IMR-90 (cell line): ENCODE measurements at regions not wholly inside any gene's neighbourhood (a gene's known extent, or its start where the extent isn't known, plus 50 kb on each side); places are given as distances from the start of the nearest gene placed in this dataset.
A peak's percentile ranks its signal among the peaks of the same experiment; 100 is the strongest.

Experiments used
- ATAC-seq: fragments of 200-7000 bp; cut with Tn5 transposase; 2 replicates; pipeline ENCODE4 v1.9.1; 2020; ENCODE audit warnings: low read depth, mild to moderate bottlenecking, moderate library complexity
- BruUV-seq: library from RNA; stranded (reverse); fragments of 400-500 nt; replicated peaks from 2 replicates; lab custom pipeline; 2021; lab: Mats Ljungman, UMichigan
- CTCF ChIA-PET: fragments of 300-600 bp; formaldehyde crosslinking; extraction: SDS; loops from one replicate; lab custom pipeline; 2021; ENCODE audit warnings: antibody characterized with exemption; lab: Yijun Ruan, JAX
- POLR2A ChIA-PET: fragments of 300-600 bp; sonication (Branson Sonifier 250); formaldehyde crosslinking; loops from one replicate; lab custom pipeline; 2022; ENCODE audit warnings: antibody characterized with exemption; ENCODE audit not compliant: unreplicated experiment; lab: Charles Lee
- DNase-seq: peaks from one replicate; pipeline ENCODE4 v3.0.0; 2013
- H2AFZ ChIP-seq: replicated peaks from 2 replicates; pipeline ENCODE3; 2013; ENCODE audit warnings: low read length, mild to moderate bottlenecking; ENCODE audit not compliant: poor library complexity
- H2AK5ac ChIP-seq: 2 replicates; pipeline ENCODE4 v1.6.1; 2013; ENCODE audit warnings: low read depth, low read length, inconsistent platforms
- H2AK9ac ChIP-seq: replicated peaks from 2 replicates; pipeline ENCODE3; 2013; ENCODE audit warnings: mild to moderate bottlenecking, low read depth, low read length, moderate library complexity; ENCODE audit not compliant: poor library complexity
- H2BK120ac ChIP-seq: 2 replicates; pipeline ENCODE4 v1.6.1; 2013; ENCODE audit warnings: low read depth, low read length, inconsistent platforms
- H2BK15ac ChIP-seq: 3 replicates; pipeline ENCODE4 v1.6.1; 2013; ENCODE audit warnings: low read depth, low read length, inconsistent platforms
- H2BK20ac ChIP-seq: 2 replicates; pipeline ENCODE4 v1.6.1; 2013; ENCODE audit warnings: low read depth, mild to moderate bottlenecking, inconsistent platforms, low read length, moderate library complexity
- H2BK5ac ChIP-seq: 2 replicates; pipeline ENCODE4 v1.6.1; 2013; ENCODE audit warnings: mild to moderate bottlenecking, low read depth, low read length, inconsistent platforms; ENCODE audit not compliant: poor library complexity, severe bottlenecking
- H3K14ac ChIP-seq: replicated peaks from 2 replicates; pipeline ENCODE4 v1.6.1; 2013; ENCODE audit warnings: low read depth, low read length, inconsistent platforms
- H3K18ac ChIP-seq: 2 replicates; pipeline ENCODE4 v1.6.1; 2013; ENCODE audit warnings: low read depth, low read length, control low read depth
- H3K23ac ChIP-seq: 2 replicates; pipeline ENCODE4 v1.6.1; 2013; ENCODE audit warnings: low read depth, low read length, inconsistent platforms
- H3K27ac ChIP-seq: 2 replicates; pipeline ENCODE4 v1.5.1; 2013; ENCODE audit warnings: mild to moderate bottlenecking, control low read depth, low read length; ENCODE audit not compliant: insufficient read depth
- H3K27me3 ChIP-seq: 2 replicates; pipeline ENCODE4 v1.6.1; 2013; ENCODE audit warnings: low read length; ENCODE audit not compliant: control insufficient read depth, insufficient read depth
- H3K36me3 ChIP-seq: 2 replicates; pipeline ENCODE4 v1.6.1; 2013; ENCODE audit warnings: low read length, mixed read lengths; ENCODE audit not compliant: control insufficient read depth, insufficient read depth
- H3K4ac ChIP-seq: 2 replicates; pipeline ENCODE4 v1.6.1; 2013; ENCODE audit warnings: low read depth, low read length, inconsistent platforms
- H3K4me1 ChIP-seq: 2 replicates; pipeline ENCODE4 v1.6.1; 2013; ENCODE audit warnings: low read length, mixed read lengths; ENCODE audit not compliant: control insufficient read depth, insufficient read depth
- H3K4me2 ChIP-seq: 2 replicates; pipeline ENCODE4 v1.6.1; 2013; ENCODE audit warnings: low read depth, mild to moderate bottlenecking, control low read depth, low read length, moderate library complexity
- H3K4me3 ChIP-seq: 2 replicates; pipeline ENCODE4 v1.5.1; 2013; ENCODE audit warnings: low read depth, mild to moderate bottlenecking, control low read depth, low read length, moderate library complexity; ENCODE audit not compliant: insufficient read depth
- H3K56ac ChIP-seq: 2 replicates; pipeline ENCODE4 v1.6.1; 2013; ENCODE audit warnings: low read length, inconsistent platforms; ENCODE audit not compliant: insufficient read depth; ENCODE audit errors: extremely low read depth
- H3K79me1 ChIP-seq, 2 experiments: 2 replicates each; pipeline ENCODE4 v1.6.1; 2013; ENCODE audit warnings: low read length in 2 of 2, inconsistent platforms in 1 of 2, low read depth in 1 of 2
- H3K9ac ChIP-seq: 2 replicates; pipeline ENCODE4 v1.6.1; 2013; ENCODE audit warnings: low read depth, low read length, control low read depth
- H3K9me1 ChIP-seq: 2 replicates; pipeline ENCODE4 v1.6.1; 2013; ENCODE audit warnings: low read length, inconsistent platforms; ENCODE audit not compliant: insufficient read depth
- H3K9me3 ChIP-seq: 2 replicates; pipeline ENCODE4 v1.6.1; 2013; ENCODE audit warnings: low read length; ENCODE audit not compliant: control insufficient read depth, insufficient read depth
- H4K20me1 ChIP-seq: 2 replicates; pipeline ENCODE4 v1.6.1; 2013; ENCODE audit warnings: low read length, inconsistent platforms; ENCODE audit not compliant: insufficient read depth
- H4K5ac ChIP-seq: 2 replicates; pipeline ENCODE4 v1.6.1; 2013; ENCODE audit warnings: mild to moderate bottlenecking, low read depth, low read length, control low read depth
- H4K8ac ChIP-seq, 2 experiments: 2 replicates each; pipeline ENCODE4 v1.6.1; 2013; ENCODE audit warnings: low read depth in 2 of 2, low read length in 2 of 2, control low read depth in 1 of 2, inconsistent platforms in 1 of 2
- H4K91ac ChIP-seq: 2 replicates; pipeline ENCODE4 v1.6.1; 2013; ENCODE audit warnings: low read depth, low read length, inconsistent platforms; ENCODE audit not compliant: insufficient read depth
- BHLHE40 ChIP-seq: fragments of 150-350 bp; IDR thresholded peaks from 2 replicates; pipeline ENCODE4 v1.6.1; 2016; ENCODE audit warnings: mild to moderate bottlenecking, low read depth, low read length
- CEBPB ChIP-seq: IDR thresholded peaks from 2 replicates; pipeline ENCODE4 v1.6.1; 2012; ENCODE audit warnings: low read depth, low read length, improper control_type of control experiment
- CHD1 ChIP-seq: IDR thresholded peaks from 2 replicates; pipeline ENCODE4 v1.6.1; 2012; ENCODE audit warnings: low read depth, low read length, improper control_type of control experiment
- CTCF ChIP-seq: conservative IDR thresholded peaks from 2 replicates; pipeline ENCODE4 v1.5.1; 2012; ENCODE audit warnings: mild to moderate bottlenecking, low read depth, low read length, improper control_type of control experiment
- ELK1 ChIP-seq: fragments of 150-350 bp; IDR thresholded peaks from 2 replicates; pipeline ENCODE4 v1.6.1; 2016; ENCODE audit warnings: low read depth, mild to moderate bottlenecking, low read length, moderate library complexity, borderline replicate concordance
- FOS ChIP-seq: fragments of 150-350 bp; IDR thresholded peaks from 2 replicates; pipeline ENCODE4 v1.6.1; 2016; ENCODE audit warnings: low read depth, low read length
- MAFK ChIP-seq: IDR thresholded peaks from 2 replicates; pipeline ENCODE4 v1.6.1; 2012; ENCODE audit warnings: low read depth, low read length, improper control_type of control experiment
- MAZ ChIP-seq: IDR thresholded peaks from 2 replicates; pipeline ENCODE4 v1.6.1; 2012; ENCODE audit warnings: low read depth, mild to moderate bottlenecking, low read length, improper control_type of control experiment, moderate library complexity, borderline replicate concordance
- MXI1 ChIP-seq: IDR thresholded peaks from 2 replicates; pipeline ENCODE4 v1.6.1; 2012; ENCODE audit warnings: low read depth, mild to moderate bottlenecking, low read length, moderate library complexity, borderline replicate concordance
- NFE2L2 ChIP-seq: fragments of 150-350 bp; IDR thresholded peaks from 2 replicates; pipeline ENCODE4 v1.6.1; 2016; ENCODE audit warnings: low read depth, mild to moderate bottlenecking, low read length
- POLR2A ChIP-seq: IDR thresholded peaks from 2 replicates; pipeline ENCODE4 v1.6.1; 2012; ENCODE audit warnings: mild to moderate bottlenecking, low read depth, low read length
- RAD21 ChIP-seq: IDR thresholded peaks from 2 replicates; pipeline ENCODE4 v1.6.1; 2012; ENCODE audit warnings: low read length, improper control_type of control experiment
- RCOR1 ChIP-seq: IDR thresholded peaks from 2 replicates; pipeline ENCODE4 v1.6.1; 2012; ENCODE audit warnings: mild to moderate bottlenecking, low read length, improper control_type of control experiment; ENCODE audit not compliant: insufficient replicate concordance
- RFX5 ChIP-seq: IDR thresholded peaks from 2 replicates; pipeline ENCODE4 v1.8.0; 2012; ENCODE audit warnings: low read depth, mild to moderate bottlenecking, low read length, moderate library complexity
- SMC3 ChIP-seq: fragments of 150-350 bp; IDR thresholded peaks from 2 replicates; pipeline ENCODE4 v1.6.1; 2016; ENCODE audit warnings: low read depth, mild to moderate bottlenecking, antibody characterized with exemption, low read length, moderate library complexity
- USF2 ChIP-seq: fragments of 150-350 bp; IDR thresholded peaks from 2 replicates; pipeline ENCODE4 v1.6.1; 2017; ENCODE audit warnings: mild to moderate bottlenecking, antibody characterized with exemption, low read length, low read depth
- WGBS, 2 experiments: methylation state at CpG; one replicate each; pipeline versions ENCODE4 v1.1.5 to v1.1.7; 2013; ENCODE audit warnings: missing lambda C conversion rate in 2 of 2; ENCODE audit not compliant: insufficient read length in 1 of 2; ENCODE audit errors: extremely low coverage in 2 of 2; 5-methylcytosine and 5-hydroxymethylcytosine counted together
- dilution Hi-C: fragments of 300-500 bp; cut with HindIII; formaldehyde crosslinking; loops from one replicate; pipeline ENCODE4 v1.14.3; 2018; ENCODE audit warnings: low sequenced_read_pairs; ENCODE audit not compliant: unreplicated experiment
- in situ Hi-C: fragments of 300-500 bp; cut with MboI; formaldehyde crosslinking; loops from 3 replicates; pipeline ENCODE4 v1.14.3; 2019; ENCODE audit warnings: low sequenced_read_pairs, inconsistent platforms, mixed read lengths
- intact Hi-C: fragments of 100-400 bp; cut with micrococcal nuclease; formaldehyde crosslinking; loops from 2 replicates; pipeline ENCODE4 v1.10.0; 2022

- no peak overlapping the region for H4K5ac ChIP-seq
- H3K9me3 ChIP-seq: no peaks in the 10 kb centered on the region
- in situ Hi-C loops (no loop called here), dilution Hi-C loops (no loop called here), intact Hi-C loops (no loop called here)
- no peak overlapping the region for H3K4ac ChIP-seq
- H3K79me1 ChIP-seq: no peaks in the 10 kb centered on the region
- H2BK15ac ChIP-seq: peak overlapping the region; percentile 56; the same call in 1 of the 3 replicates
- ChIA-PET CTCF (no interaction called here), POLR2A (no interaction called here)
- no CpG with 5 or more reads among the region's 3 CpGs for WGBS, 2 experiments
- no peak for ATAC-seq
- no peak for DNase-seq
- no peaks in the 10 kb centered on the region for H3K27me3 ChIP-seq
- no peak overlapping the region for H2BK5ac ChIP-seq
- no peak overlapping the region for H2BK120ac ChIP-seq
- no peak overlapping the region for H3K27ac ChIP-seq
- no TSS peak for BruUV-seq
- peaks cover 5% of the 10 kb centered on the region; the same call in 1 of the 2 replicates for H3K9me1 ChIP-seq
- H3K23ac ChIP-seq: no peak overlapping the region
- no peak overlapping the region for H4K91ac ChIP-seq
- no peak overlapping the region for H4K8ac ChIP-seq
- TF ChIP-seq MAZ: no peak
- no peak for TF ChIP-seq MXI1
- no peak for TF ChIP-seq CHD1
- no peak for TF ChIP-seq SMC3
- no peak for TF ChIP-seq ELK1
- no peak for TF ChIP-seq BHLHE40
- TF ChIP-seq USF2: no peak
- TF ChIP-seq CTCF: no peak
- no peak for TF ChIP-seq MAFK
- no peak for TF ChIP-seq NFE2L2
- no peak for TF ChIP-seq POLR2A
- TF ChIP-seq FOS: no peak
- TF ChIP-seq CEBPB: no peak
- TF ChIP-seq RAD21: no peak
- no peak for TF ChIP-seq RCOR1
- TF ChIP-seq RFX5: no peak
- H4K20me1 ChIP-seq: no peaks in the 10 kb centered on the region
- H3K36me3 ChIP-seq: no peaks in the 10 kb centered on the region
- peaks cover 2% of the 10 kb centered on the region; the same call in 1 of the 2 replicates for H3K4me1 ChIP-seq
- no peak overlapping the region for H3K56ac ChIP-seq
- no peak overlapping the region for H3K4me2 ChIP-seq
- no peak overlapping the region for H2AK5ac ChIP-seq
- no peak overlapping the region for H3K9ac ChIP-seq
- H2AK9ac ChIP-seq: no peak overlapping the region
- H3K4me3 ChIP-seq: no peak overlapping the region
- H2BK20ac ChIP-seq: no peak overlapping the region
- no peak overlapping the region for H2AFZ ChIP-seq
- no peak overlapping the region for H3K14ac ChIP-seq
- no peak overlapping the region for H3K18ac ChIP-seq
Measured at GRCh38 chr1:222326006-222326709, 221.7 kb downstream of the HHIPL2 start.
